HEK293 (cell line): ENCODE measurements at regions not wholly inside any gene's neighbourhood (a gene's known extent, or its start where the extent isn't known, plus 50 kb on each side); places are given as distances from the start of the nearest gene placed in this dataset.

Experiments used
- CTCF ChIA-PET: fragments of 350-600 bp; formaldehyde crosslinking; extraction: SDS; loops from one replicate; lab custom pipeline; 2021; ENCODE audit warnings: antibody characterized with exemption; lab: Yijun Ruan, JAX
- POLR2A ChIA-PET: fragments of 300-600 bp; formaldehyde crosslinking; extraction: SDS; loops from one replicate; lab custom pipeline; 2020; ENCODE audit warnings: antibody characterized with exemption, inconsistent platforms; lab: Yijun Ruan, JAX
- H3K27ac ChIP-seq: fragments of 200-500 bp; sonication (Bioruptor generic); 2 replicates; pipeline ENCODE4 v1.5.1; 2014; ENCODE audit warnings: low read depth, low read length, control low read depth, inconsistent platforms; ENCODE audit errors: extremely low read depth
- H3K36me3 ChIP-seq, 2 experiments: fragments of 200-500 bp in 1 of 2; sonication (Bioruptor generic) in 1 of 2; 1 replicate in 1 of 2; 2 replicates in 1 of 2; pipeline ENCODE4 v1.5.1; 2014 to 2017; ENCODE audit warnings: inconsistent platforms in 2 of 2, low read length in 2 of 2; ENCODE audit not compliant: control insufficient read depth in 2 of 2, insufficient read depth in 1 of 2
- H3K4me1 ChIP-seq: fragments of 200-500 bp; sonication (Bioruptor generic); 2 replicates; pipeline ENCODE4 v1.5.1; 2014; ENCODE audit warnings: mild to moderate bottlenecking, low read length, inconsistent platforms; ENCODE audit not compliant: control insufficient read depth, insufficient read depth
- H3K4me3 ChIP-seq: 2 replicates; pipeline ENCODE4 v1.5.1; 2011; ENCODE audit warnings: low read depth, mild to moderate bottlenecking, control low read depth, low read length, moderate library complexity
- H3K9me3 ChIP-seq: fragments of 200-500 bp; sonication (Bioruptor generic); 2 replicates; pipeline ENCODE4 v1.5.1; 2014; ENCODE audit warnings: low read depth, low read length, inconsistent platforms; ENCODE audit not compliant: control insufficient read depth, insufficient read depth
- BCL11A ChIP-seq: fragments of 450-650 bp; formaldehyde crosslinking; IDR thresholded peaks from 2 replicates; pipeline ENCODE4 v1.5.1; 2016; ENCODE audit warnings: low read depth, missing biosample characterization, missing genetic modification characterization
- HIC1 ChIP-seq: fragments of 450-650 bp; formaldehyde crosslinking; IDR thresholded peaks from 2 replicates; pipeline ENCODE4 v1.5.1; 2016; ENCODE audit warnings: missing biosample characterization, missing genetic modification characterization
- HOXC10 ChIP-seq: sonication (generic); formaldehyde crosslinking; IDR thresholded peaks from 2 replicates; pipeline ENCODE4 v1.8.1; 2023; ENCODE audit warnings: mild to moderate bottlenecking, missing genetic modification reagents
- PRDM2 ChIP-seq: fragments of 450-650 bp; formaldehyde crosslinking; IDR thresholded peaks from 2 replicates; pipeline ENCODE4 v1.5.1; 2016; ENCODE audit warnings: missing biosample characterization, missing genetic modification characterization, borderline replicate concordance
- REPIN1 ChIP-seq: fragments of 450-650 bp; formaldehyde crosslinking; IDR thresholded peaks from 2 replicates; pipeline ENCODE4 v1.5.1; 2017; ENCODE audit warnings: missing biosample characterization, missing genetic modification characterization, low read depth
- REST ChIP-seq: fragments of 450-650 bp; formaldehyde crosslinking; IDR thresholded peaks from 2 replicates; pipeline ENCODE4 v1.5.1; 2016; ENCODE audit warnings: missing biosample characterization, missing genetic modification characterization
- TCF7L2 ChIP-seq: IDR thresholded peaks from 2 replicates; pipeline ENCODE4 v1.6.1; 2011; ENCODE audit warnings: low read depth, mild to moderate bottlenecking, inconsistent platforms, low read length, moderate library complexity, borderline replicate concordance
- ZBTB17 ChIP-seq: fragments of 450-650 bp; formaldehyde crosslinking; IDR thresholded peaks from 2 replicates; pipeline ENCODE4 v1.5.1; 2016; ENCODE audit warnings: missing biosample characterization, missing genetic modification characterization
- ZBTB7A ChIP-seq: fragments of 450-650 bp; formaldehyde crosslinking; IDR thresholded peaks from 2 replicates; pipeline ENCODE4 v1.5.1; 2016; ENCODE audit warnings: low read depth, missing biosample characterization, missing genetic modification characterization
- ZNF148 ChIP-seq: fragments of 450-650 bp; formaldehyde crosslinking; IDR thresholded peaks from 2 replicates; pipeline ENCODE4 v1.5.0; 2017; ENCODE audit warnings: missing biosample characterization, missing genetic modification characterization, borderline replicate concordance
- ZNF23 ChIP-seq: fragments of 450-650 bp; formaldehyde crosslinking; IDR thresholded peaks from 2 replicates; pipeline ENCODE4 v1.5.1; 2016; ENCODE audit warnings: missing biosample characterization, missing genetic modification characterization, borderline replicate concordance
- ZNF26 ChIP-seq: fragments of 450-650 bp; formaldehyde crosslinking; IDR thresholded peaks from 2 replicates; pipeline ENCODE4 v1.5.1; 2016; ENCODE audit warnings: missing biosample characterization, missing genetic modification characterization
- ZNF48 ChIP-seq: fragments of 450-650 bp; formaldehyde crosslinking; IDR thresholded peaks from 2 replicates; pipeline ENCODE4 v1.5.1; 2016; ENCODE audit warnings: missing biosample characterization, missing genetic modification characterization
- ZNF513 ChIP-seq: fragments of 450-650 bp; IDR thresholded peaks from 2 replicates; pipeline ENCODE4 v1.5.1; 2018; ENCODE audit warnings: missing biosample characterization, missing genetic modification characterization
- ZNF529 ChIP-seq: fragments of 450-650 bp; formaldehyde crosslinking; IDR thresholded peaks from 2 replicates; pipeline ENCODE4 v1.5.1; 2017; ENCODE audit warnings: missing genetic modification characterization, missing biosample characterization; ENCODE audit not compliant: insufficient replicate concordance
- ZNF585B ChIP-seq: fragments of 450-650 bp; formaldehyde crosslinking; IDR thresholded peaks from 2 replicates; pipeline ENCODE4 v1.5.1; 2016; ENCODE audit warnings: missing biosample characterization, missing genetic modification characterization
- ZNF639 ChIP-seq: fragments of 450-650 bp; formaldehyde crosslinking; IDR thresholded peaks from 2 replicates; pipeline ENCODE4 v1.5.1; 2016; ENCODE audit warnings: missing biosample characterization, missing genetic modification characterization
- ZNF768 ChIP-seq: fragments of 450-650 bp; formaldehyde crosslinking; IDR thresholded peaks from 2 replicates; pipeline ENCODE4 v1.5.1; 2018; ENCODE audit warnings: missing biosample characterization, mild to moderate bottlenecking, missing genetic modification characterization

- TF ChIP-seq ZNF768 (no peak), ZNF26 (no peak), ZNF529 (tag by site-specific recombination) (no peak), HIC1 (tag by site-specific recombination) (no peak), ZBTB7A (tag by site-specific recombination) (no peak), HOXC10 (CRISPR knock-in tag) (no peak), ZBTB17 (tag by site-specific recombination) (no peak)
- TF ChIP-seq, all 188 proteins: peak for 0
These were observed 813.5 kb upstream of the SLIT2 start (continued) for GRCh38 chr4:19438233-19438632.

GRCh38 chr4:19437008-19437407 is 814.7 kb upstream of the SLIT2 start:
- ChIA-PET POLR2A (no interaction called here), CTCF (no interaction called here)
- H3K4me1 ChIP-seq, result no peaks in the 10 kb centered on the region
- H3K4me3 ChIP-seq, result no peak overlapping the region
- no peak overlapping the region for H3K27ac ChIP-seq
- no peaks in the 10 kb centered on the region for H3K36me3 ChIP-seq
- no peaks in the 10 kb centered on the region for H3K9me3 ChIP-seq
- TF ChIP-seq PRDM2 (tag by site-specific recombination) (no peak), REPIN1 (tag by site-specific recombination) (no peak), ZNF48 (tag by site-specific recombination) (no peak), REST (no peak), ZNF513 (tag by site-specific recombination) (no peak), ZNF585B (peak; percentile 83), BCL11A (tag by site-specific recombination) (no peak), ZNF23 (tag by site-specific recombination) (no peak), TCF7L2 (no peak), ZNF639 (tag by site-specific recombination) (no peak), ZNF148 (tag by site-specific recombination) (no peak)
